ENCODE measurements at regions not wholly inside any gene's neighbourhood (a gene's known extent, or its start where the extent isn't known, plus 50 kb on each side); places are given as distances from the start of the nearest gene placed in this dataset.

DNA sequence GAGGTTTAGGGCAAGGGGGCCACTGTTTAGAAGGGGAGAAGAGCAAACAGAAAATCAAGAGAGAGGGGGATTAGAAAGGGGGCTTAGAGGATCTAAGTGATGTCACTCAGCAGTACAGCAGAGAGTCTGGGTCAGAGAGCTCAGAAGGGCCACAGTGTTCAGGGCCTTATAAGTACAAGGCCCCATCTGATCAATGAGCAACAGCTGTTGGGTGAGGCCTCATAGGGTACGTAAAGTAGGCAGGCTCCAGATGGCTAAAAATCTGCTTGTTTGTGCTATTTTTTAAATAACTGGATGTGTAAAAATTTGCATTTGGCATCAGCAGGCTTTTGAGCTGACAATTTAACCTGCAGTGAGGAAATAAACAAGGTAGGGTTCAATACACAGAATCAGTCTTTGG lies 149.8 kb downstream of the SH3BGRL2 start:
- in situ Hi-C loops (cut with HindIII; ENCODE audit: low pct_unique_long_range_greater_than_20kb, low sequenced_read_pairs): no loop called here
- DNase-seq (ENCODE audit: low read depth in 1 of 2, low spot score in 1 of 2): no peak
- no peak for TF ChIP-seq JUND (IDR thresholded peaks at IDR 0.05; ENCODE audit: low read depth)

GRCh38 chr6:79778816-79779215 lies 147.7 kb downstream of the SH3BGRL2 start:
- DNase-seq (ENCODE audit: low read depth in 1 of 2, low spot score in 1 of 2): no peak
- in situ Hi-C loops (cut with HindIII; ENCODE audit: low pct_unique_long_range_greater_than_20kb, low sequenced_read_pairs): no loop called here

DNA sequence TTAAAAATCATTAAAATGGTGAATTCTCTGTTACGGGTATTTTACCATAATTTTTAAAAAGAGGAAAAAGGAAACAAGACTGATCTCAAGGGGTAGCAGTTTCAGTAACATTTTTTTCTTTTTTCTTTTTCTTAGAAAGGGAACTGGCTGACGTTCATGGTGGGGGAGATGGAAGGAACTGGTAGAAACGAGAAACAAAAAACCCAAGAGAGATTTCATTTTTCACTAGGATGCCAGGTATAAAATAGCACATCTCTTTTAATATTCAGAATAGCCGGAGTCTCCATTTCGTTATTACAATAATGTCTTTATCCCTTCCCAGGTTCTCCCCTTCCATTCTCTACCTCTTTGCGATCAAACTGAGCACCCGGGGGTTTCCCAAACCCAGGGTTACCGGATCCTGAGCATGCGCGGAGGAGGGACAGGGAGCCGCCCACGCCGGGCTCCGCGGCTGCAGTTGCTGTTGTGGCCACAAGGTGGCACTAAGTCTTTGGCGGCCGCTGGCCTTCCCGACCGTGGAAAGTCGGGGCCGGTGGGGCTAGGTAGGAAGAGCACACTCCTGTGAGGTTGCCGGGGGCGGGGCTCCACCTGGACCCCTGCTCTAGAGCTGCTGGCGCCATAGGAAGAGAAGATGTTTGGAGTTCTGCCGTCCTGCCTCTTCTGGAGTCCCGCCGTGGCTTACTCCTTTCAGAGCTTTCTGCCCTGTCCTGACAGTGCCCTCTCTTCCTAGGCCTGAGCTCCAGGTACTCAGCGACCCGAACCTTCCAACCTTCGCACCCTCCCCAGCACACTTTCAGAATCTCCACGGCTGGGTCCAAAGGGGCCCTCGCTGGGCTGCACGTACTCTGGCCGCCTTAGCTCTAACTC lies 146.8 kb downstream of the SH3BGRL2 start:
- in situ Hi-C loops (cut with HindIII; ENCODE audit: low pct_unique_long_range_greater_than_20kb, low sequenced_read_pairs): no loop called here
- TF ChIP-seq JUND (IDR thresholded peaks at IDR 0.05; ENCODE audit: low read depth): no peak

More at GRCh38 chr6:79778816-79779215, 147.7 kb downstream of the SH3BGRL2 start:
- TF ChIP-seq JUND (IDR thresholded peaks at IDR 0.05; ENCODE audit: low read depth): no peak

GRCh38 chr6:79776076-79776475 lies 144.9 kb downstream of the SH3BGRL2 start:
- no peak for DNase-seq (ENCODE audit: low read depth in 1 of 2, low spot score in 1 of 2)
- TF ChIP-seq JUND (IDR thresholded peaks at IDR 0.05; ENCODE audit: low read depth): no peak
- in situ Hi-C loops (cut with HindIII; ENCODE audit: low pct_unique_long_range_greater_than_20kb, low sequenced_read_pairs): no loop called here

More for the DNA sequence above, 146.8 kb downstream of the SH3BGRL2 start:
- DNase-seq (ENCODE audit: low read depth in 1 of 2, low spot score in 1 of 2): peak; percentile 66 to 68

- DNase-seq (ENCODE audit: low read depth in 1 of 2, low spot score in 1 of 2): no peak
- in situ Hi-C loops (cut with HindIII; ENCODE audit: low pct_unique_long_range_greater_than_20kb, low sequenced_read_pairs): no loop called here
- TF ChIP-seq JUND (IDR thresholded peaks at IDR 0.05; ENCODE audit: low read depth): no peak
Observed at GRCh38 chr6:79775222-79775621, 144.1 kb downstream of the SH3BGRL2 start.

GRCh38 chr6:79764747-79765146 lies 133.6 kb downstream of the SH3BGRL2 start:
- no peak for DNase-seq (ENCODE audit: low read depth in 1 of 2, low spot score in 1 of 2)
- in situ Hi-C loops (cut with HindIII; ENCODE audit: low pct_unique_long_range_greater_than_20kb, low sequenced_read_pairs): no loop called here
- TF ChIP-seq JUND (IDR thresholded peaks at IDR 0.05; ENCODE audit: low read depth): no peak

DNA sequence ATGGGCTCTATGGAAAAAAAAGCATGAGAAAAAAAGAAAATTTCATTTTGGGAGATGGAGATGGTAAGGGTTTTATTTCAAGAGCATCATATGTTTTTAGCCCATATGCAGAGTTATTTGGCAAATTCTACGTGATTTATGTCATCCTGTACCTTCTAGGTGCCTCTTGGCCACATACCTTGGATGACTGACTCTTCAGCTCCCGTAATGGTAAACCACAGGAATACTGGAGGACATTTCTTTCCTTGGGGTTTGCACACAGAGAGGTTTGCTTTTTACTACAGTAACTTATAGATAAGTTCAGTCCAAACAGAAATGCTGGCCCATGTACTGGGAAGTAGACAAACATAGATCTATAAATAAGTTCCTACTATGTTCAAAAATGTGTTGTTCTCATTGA lies 132.2 kb downstream of the SH3BGRL2 start:
- in situ Hi-C loops (cut with HindIII; ENCODE audit: low pct_unique_long_range_greater_than_20kb, low sequenced_read_pairs): no loop called here
- peak in 1 of 2 experiments; percentile 66 for DNase-seq (ENCODE audit: low read depth in 1 of 2, low spot score in 1 of 2)
- TF ChIP-seq JUND (IDR thresholded peaks at IDR 0.05; ENCODE audit: low read depth): no peak

DNA sequence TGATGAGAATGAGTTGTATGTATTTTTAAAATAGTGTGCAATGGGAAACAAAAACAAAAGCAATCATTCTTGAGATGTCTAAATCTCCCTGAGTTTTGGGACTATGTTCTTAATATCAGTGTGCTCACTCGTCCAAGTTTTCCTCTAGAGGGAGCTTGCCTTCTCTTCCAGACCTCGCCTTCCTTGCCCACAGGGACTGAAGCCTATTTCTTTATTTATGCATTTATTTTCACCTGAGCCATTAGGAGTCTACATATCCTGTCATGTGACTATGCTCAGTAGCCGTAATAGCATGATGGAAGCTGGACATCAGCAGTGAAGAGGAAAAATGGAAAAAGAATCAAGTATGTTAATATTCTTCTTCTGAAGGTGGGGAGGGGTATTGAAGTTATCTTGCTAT lies 131.2 kb downstream of the SH3BGRL2 start:
- in situ Hi-C loops (cut with HindIII; ENCODE audit: low pct_unique_long_range_greater_than_20kb, low sequenced_read_pairs): no loop called here
- DNase-seq (ENCODE audit: low read depth in 1 of 2, low spot score in 1 of 2): peak in 1 of 2 experiments; percentile 40
- no peak for TF ChIP-seq JUND (IDR thresholded peaks at IDR 0.05; ENCODE audit: low read depth)

DNA sequence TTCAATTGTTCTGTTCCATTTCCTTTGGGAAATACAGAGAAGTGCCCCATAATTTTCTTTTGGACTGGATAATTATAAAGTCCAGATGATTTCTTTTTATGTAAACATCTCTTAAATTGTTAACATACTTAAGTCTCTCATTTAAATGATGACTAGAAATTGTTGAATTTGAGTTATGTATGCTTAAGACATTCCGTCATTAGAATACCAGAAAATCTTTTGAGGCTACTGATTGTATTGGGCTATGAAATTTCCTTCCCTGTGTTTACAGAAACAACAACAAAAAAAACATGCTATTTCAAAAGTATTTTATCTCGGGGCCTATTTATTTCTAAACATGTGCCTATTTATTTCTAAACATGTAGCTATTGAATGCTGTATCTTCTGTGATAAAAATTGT lies 125.4 kb downstream of the SH3BGRL2 start:
- in situ Hi-C loops (cut with HindIII; ENCODE audit: low pct_unique_long_range_greater_than_20kb, low sequenced_read_pairs): no loop called here
- DNase-seq (ENCODE audit: low read depth in 1 of 2, low spot score in 1 of 2): no peak
- TF ChIP-seq JUND (IDR thresholded peaks at IDR 0.05; ENCODE audit: low read depth): no peak

GRCh38 chr6:79755967-79756366 lies 124.8 kb downstream of the SH3BGRL2 start:
- no peak for DNase-seq (ENCODE audit: low read depth in 1 of 2, low spot score in 1 of 2)
- in situ Hi-C loops (cut with HindIII; ENCODE audit: low pct_unique_long_range_greater_than_20kb, low sequenced_read_pairs): no loop called here
- no peak for TF ChIP-seq JUND (IDR thresholded peaks at IDR 0.05; ENCODE audit: low read depth)

Measured in T47D (cell line).